SK-N-MC (cell line): ENCODE measurements at regions not wholly inside any gene's neighbourhood (a gene's known extent, or its start where the extent isn't known, plus 50 kb on each side); places are given as distances from the start of the nearest gene placed in this dataset.
"Not testable (repeated sequence)": the region's sequence is repeated elsewhere in the genome, so short reads cannot be mapped to it uniquely, and the experiment has no call there.

Experiments used
- DNase-seq: peaks from one replicate; pipeline ENCODE4 v3.0.0-alpha.2; 2011; ENCODE audit warnings: low read depth, low spot score
- H3K27ac ChIP-seq: fragments of 200-600 bp; sonication (generic); 2 replicates; pipeline ENCODE4 v1.5.1; 2016; ENCODE audit warnings: mixed run types
- H3K36me3 ChIP-seq: fragments of 200-600 bp; sonication (generic); 2 replicates; pipeline ENCODE4 v1.6.1; 2017; ENCODE audit warnings: antibody characterized with exemption, low read length, mixed read lengths; ENCODE audit not compliant: insufficient read depth
- H3K4me3 ChIP-seq: fragments of 200-600 bp; sonication (generic); 2 replicates; pipeline ENCODE4 v1.5.1; 2016
- H3K9ac ChIP-seq: fragments of 200-600 bp; sonication (generic); 2 replicates; pipeline ENCODE4 v1.8.0; 2017; ENCODE audit warnings: mixed run types, mixed read lengths; ENCODE audit not compliant: insufficient read length
- H3K9me3 ChIP-seq: fragments of 200-600 bp; sonication (generic); 2 replicates; pipeline ENCODE4 v1.6.1; 2017; ENCODE audit warnings: low read depth, mild to moderate bottlenecking, antibody characterized with exemption, low read length, moderate library complexity, mixed read lengths
- EZH2 ChIP-seq: fragments of 200-600 bp; sonication (generic); IDR thresholded peaks from one replicate; pipeline ENCODE4 v1.6.1; 2017; ENCODE audit warnings: antibody characterized with exemption
- FOXP2 ChIP-seq: optimal IDR thresholded peaks from 2 replicates; pipeline ENCODE3; 2011; ENCODE audit warnings: mild to moderate bottlenecking, moderate library complexity; ENCODE audit not compliant: insufficient read depth; ENCODE audit errors: extremely low read length, control extremely low read depth
- POLR2AphosphoS5 ChIP-seq: IDR thresholded peaks from 2 replicates; pipeline ENCODE4 v1.6.1; 2012; ENCODE audit warnings: mild to moderate bottlenecking, low read depth, low read length, borderline replicate concordance

- H3K27ac ChIP-seq, result peak overlapping the region; percentile 60; the same call in 1 of the 2 replicates
- TF ChIP-seq FOXP2, result no peak
- no peak for TF ChIP-seq EZH2
- TF ChIP-seq POLR2AphosphoS5, result no peak
- H3K36me3 ChIP-seq, result no peaks in the 10 kb centered on the region
- H3K9ac ChIP-seq, result no peak overlapping the region
- DNase-seq, result no peak
- no peaks in the 10 kb centered on the region for H3K9me3 ChIP-seq
- H3K4me3 ChIP-seq, result peak overlapping the region; percentile 57
Observed at GRCh38 chr4:75189711-75190335, 256.9 kb downstream of the PARM1 start.

- H3K9me3 ChIP-seq, result no peaks in the 10 kb centered on the region
- H3K4me3 ChIP-seq, result peak overlapping the region; percentile 72
- no peak for DNase-seq
- H3K36me3 ChIP-seq, result no peaks in the 10 kb centered on the region
- peak overlapping the region; percentile 62 for H3K27ac ChIP-seq
- TF ChIP-seq EZH2, result no peak
- H3K9ac ChIP-seq, result peak overlapping the region; percentile 58
Observed at GRCh38 chr4:75180790-75181776, 248.2 kb downstream of the PARM1 start.

- no peaks in the 10 kb centered on the region for H3K36me3 ChIP-seq
- TF ChIP-seq POLR2AphosphoS5, result no peak
- no peak for DNase-seq
- H3K27ac ChIP-seq, result peak overlapping the region; percentile 62
- no peaks in the 10 kb centered on the region for H3K9me3 ChIP-seq
- peak overlapping the region; percentile 72 for H3K4me3 ChIP-seq
- H3K9ac ChIP-seq, result no peak overlapping the region
Observed at GRCh38 chr4:75180217-75180616, 247.3 kb downstream of the PARM1 start.

DNA sequence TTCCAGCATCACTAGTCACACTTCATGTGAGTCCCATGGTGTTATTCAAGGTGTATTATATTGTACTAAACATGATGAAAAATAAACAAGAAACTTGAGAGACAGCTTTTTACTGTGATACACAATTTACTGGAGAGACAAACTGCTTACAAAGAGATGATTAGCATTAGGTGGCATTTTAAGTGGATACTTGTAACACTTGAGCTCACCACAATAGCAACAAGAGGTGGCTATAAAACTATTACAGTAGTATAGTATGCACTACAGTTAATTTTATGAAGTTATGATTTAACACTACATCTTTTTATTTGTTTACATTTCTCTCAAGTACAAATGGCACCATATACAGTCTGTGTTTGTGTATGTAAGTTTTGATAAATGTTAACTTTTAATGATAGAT lies 246.6 kb downstream of the PARM1 start:
- Histone ChIP-seq H3K4me3 (no peak overlapping the region), H3K9me3 (no peaks in the 10 kb centered on the region), H3K27ac (no peak overlapping the region), H3K36me3 (no peaks in the 10 kb centered on the region), H3K9ac (no peak overlapping the region)
- DNase-seq, result no peak
- TF ChIP-seq FOXP2, result no peak
- TF ChIP-seq POLR2AphosphoS5, result no peak
- no peak for TF ChIP-seq EZH2

- Histone ChIP-seq H3K36me3 (no peaks in the 10 kb centered on the region), H3K9ac (no peak overlapping the region), H3K27ac (no peak overlapping the region), H3K9me3 (no peaks in the 10 kb centered on the region), H3K4me3 (no peak overlapping the region)
- DNase-seq, result no peak
- no peak for TF ChIP-seq EZH2
- TF ChIP-seq FOXP2, result no peak
- TF ChIP-seq POLR2AphosphoS5, result no peak
Observed at GRCh38 chr4:75172551-75172950, 239.6 kb downstream of the PARM1 start.

GRCh38 chr4:75169427-75169826 lies 236.5 kb downstream of the PARM1 start:
- H3K27ac ChIP-seq, result no peak overlapping the region
- H3K9ac ChIP-seq, result no peak overlapping the region
- peak; percentile 32 for DNase-seq
- no peaks in the 10 kb centered on the region for H3K36me3 ChIP-seq
- TF ChIP-seq EZH2 (no peak), FOXP2 (no peak), POLR2AphosphoS5 (no peak)
- no peaks in the 10 kb centered on the region for H3K9me3 ChIP-seq
- no peak overlapping the region for H3K4me3 ChIP-seq

- Histone ChIP-seq H3K9ac (no peak overlapping the region), H3K4me3 (no peak overlapping the region), H3K9me3 (no peaks in the 10 kb centered on the region), H3K27ac (no peak overlapping the region), H3K36me3 (no peaks in the 10 kb centered on the region)
- TF ChIP-seq FOXP2 (no peak), EZH2 (no peak), POLR2AphosphoS5 (no peak)
- DNase-seq, result no peak
Observed at GRCh38 chr4:75169020-75169419, 236.1 kb downstream of the PARM1 start.

GRCh38 chr4:75168548-75168947 lies 235.6 kb downstream of the PARM1 start:
- Histone ChIP-seq H3K4me3 (no peak overlapping the region), H3K27ac (no peak overlapping the region), H3K9ac (no peak overlapping the region), H3K9me3 (no peaks in the 10 kb centered on the region), H3K36me3 (no peaks in the 10 kb centered on the region)
- no peak for DNase-seq
- no peak for TF ChIP-seq FOXP2
- TF ChIP-seq EZH2, result no peak
- TF ChIP-seq POLR2AphosphoS5, result no peak

DNA sequence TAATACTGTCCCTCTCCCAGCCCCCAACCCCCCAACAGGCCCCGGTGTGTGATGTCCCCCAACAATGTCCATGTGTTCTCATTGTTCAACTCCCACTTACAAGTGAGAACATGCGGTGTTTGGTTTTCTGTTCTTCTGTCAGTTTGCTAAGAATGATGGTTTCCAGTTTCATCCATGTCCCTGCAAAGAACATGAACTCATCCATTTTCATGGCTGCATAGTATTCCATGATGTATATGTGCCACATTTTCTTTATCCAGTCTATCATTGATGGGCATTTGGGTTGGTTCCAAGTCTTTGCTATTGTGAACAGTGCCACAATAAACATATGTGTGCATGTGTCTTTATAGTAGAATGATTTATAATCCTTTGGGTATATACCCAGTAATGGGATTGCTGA lies 232.2 kb downstream of the PARM1 start:
- H3K4me3 ChIP-seq, H3K9me3 ChIP-seq, DNase-seq, H3K27ac ChIP-seq, H3K36me3 ChIP-seq, H3K9ac ChIP-seq: not testable (repeated sequence)
